ENCODE measurements at regions not wholly inside any gene's neighbourhood (a gene's known extent, or its start where the extent isn't known, plus 50 kb on each side); places are given as distances from the start of the nearest gene placed in this dataset.

GRCh38 chr4:163958751-163959150, 464.3 kb downstream of the TMA16 start:
- TF ChIP-seq ZNF140 (tag by site-specific recombination; IDR thresholded peaks at IDR 0.05) (no peak), ZNF768 (tag by site-specific recombination; IDR thresholded peaks at IDR 0.05) (no peak), CTCF (tag by site-specific recombination; IDR thresholded peaks at IDR 0.05) (no peak), YY1 (tag by site-specific recombination; IDR thresholded peaks at IDR 0.05) (no peak), ZNF530 (tag by site-specific recombination; IDR thresholded peaks at IDR 0.05; ENCODE audit: low read depth) (no peak), ZSCAN4 (tag by site-specific recombination; IDR thresholded peaks at IDR 0.05) (no peak), REPIN1 (tag by site-specific recombination; IDR thresholded peaks at IDR 0.05; ENCODE audit: low read depth) (no peak), ZNF560 (tag by site-specific recombination; IDR thresholded peaks at IDR 0.05; ENCODE audit: borderline replicate concordance) (no peak), ZNF311 (tag by site-specific recombination; IDR thresholded peaks at IDR 0.05; ENCODE audit: borderline replicate concordance) (no peak), REST (tag by site-specific recombination; IDR thresholded peaks at IDR 0.05) (no peak)
